ENCODE measurements at regions not wholly inside any gene's neighbourhood (a gene's known extent, or its start where the extent isn't known, plus 50 kb on each side); places are given as distances from the start of the nearest gene placed in this dataset.

DNA sequence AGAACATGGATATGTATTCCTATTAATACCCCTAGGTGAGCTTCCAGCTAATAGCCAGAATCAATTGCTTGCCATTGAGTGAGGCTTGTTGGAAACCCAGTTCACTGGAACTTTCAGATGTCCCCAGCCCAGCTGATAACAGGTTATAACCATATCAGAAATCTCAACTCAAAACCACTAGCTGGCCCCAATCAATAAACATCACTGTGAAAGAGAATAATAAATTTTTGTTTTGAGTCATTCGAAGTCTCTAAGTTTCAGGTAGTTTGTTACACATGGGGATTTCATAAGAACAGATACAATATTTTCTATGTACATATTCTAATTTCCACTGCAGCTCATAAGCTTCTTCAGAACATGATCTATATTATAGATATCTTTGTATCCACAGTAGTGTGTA lies 162.9 kb upstream of the SNX7 start (continued):
- TF ChIP-seq, protein P1, sequence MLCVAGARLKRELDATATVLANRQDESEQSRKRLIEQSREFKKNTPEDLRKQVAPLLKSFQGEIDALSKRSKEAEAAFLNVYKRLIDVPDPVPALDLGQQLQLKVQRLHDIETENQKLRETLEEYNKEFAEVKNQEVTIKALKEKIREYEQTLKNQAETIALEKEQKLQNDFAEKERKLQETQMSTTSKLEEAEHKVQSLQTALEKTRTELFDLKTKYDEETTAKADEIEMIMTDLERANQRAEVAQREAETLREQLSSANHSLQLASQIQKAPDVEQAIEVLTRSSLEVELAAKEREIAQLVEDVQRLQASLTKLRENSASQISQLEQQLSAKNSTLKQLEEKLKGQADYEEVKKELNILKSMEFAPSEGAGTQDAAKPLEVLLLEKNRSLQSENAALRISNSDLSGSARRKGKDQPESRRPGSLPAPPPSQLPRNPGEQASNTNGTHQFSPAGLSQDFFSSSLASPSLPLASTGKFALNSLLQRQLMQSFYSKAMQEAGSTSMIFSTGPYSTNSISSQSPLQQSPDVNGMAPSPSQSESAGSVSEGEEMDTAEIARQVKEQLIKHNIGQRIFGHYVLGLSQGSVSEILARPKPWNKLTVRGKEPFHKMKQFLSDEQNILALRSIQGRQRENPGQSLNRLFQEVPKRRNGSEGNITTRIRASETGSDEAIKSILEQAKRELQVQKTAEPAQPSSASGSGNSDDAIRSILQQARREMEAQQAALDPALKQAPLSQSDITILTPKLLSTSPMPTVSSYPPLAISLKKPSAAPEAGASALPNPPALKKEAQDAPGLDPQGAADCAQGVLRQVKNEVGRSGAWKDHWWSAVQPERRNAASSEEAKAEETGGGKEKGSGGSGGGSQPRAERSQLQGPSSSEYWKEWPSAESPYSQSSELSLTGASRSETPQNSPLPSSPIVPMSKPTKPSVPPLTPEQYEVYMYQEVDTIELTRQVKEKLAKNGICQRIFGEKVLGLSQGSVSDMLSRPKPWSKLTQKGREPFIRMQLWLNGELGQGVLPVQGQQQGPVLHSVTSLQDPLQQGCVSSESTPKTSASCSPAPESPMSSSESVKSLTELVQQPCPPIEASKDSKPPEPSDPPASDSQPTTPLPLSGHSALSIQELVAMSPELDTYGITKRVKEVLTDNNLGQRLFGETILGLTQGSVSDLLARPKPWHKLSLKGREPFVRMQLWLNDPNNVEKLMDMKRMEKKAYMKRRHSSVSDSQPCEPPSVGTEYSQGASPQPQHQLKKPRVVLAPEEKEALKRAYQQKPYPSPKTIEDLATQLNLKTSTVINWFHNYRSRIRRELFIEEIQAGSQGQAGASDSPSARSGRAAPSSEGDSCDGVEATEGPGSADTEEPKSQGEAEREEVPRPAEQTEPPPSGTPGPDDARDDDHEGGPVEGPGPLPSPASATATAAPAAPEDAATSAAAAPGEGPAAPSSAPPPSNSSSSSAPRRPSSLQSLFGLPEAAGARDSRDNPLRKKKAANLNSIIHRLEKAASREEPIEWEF (IDR thresholded peaks at IDR 0.05; ENCODE audit: insufficient replicate concordance, low read depth, low read length), result peak; percentile 73
- TF ChIP-seq, protein P2, sequence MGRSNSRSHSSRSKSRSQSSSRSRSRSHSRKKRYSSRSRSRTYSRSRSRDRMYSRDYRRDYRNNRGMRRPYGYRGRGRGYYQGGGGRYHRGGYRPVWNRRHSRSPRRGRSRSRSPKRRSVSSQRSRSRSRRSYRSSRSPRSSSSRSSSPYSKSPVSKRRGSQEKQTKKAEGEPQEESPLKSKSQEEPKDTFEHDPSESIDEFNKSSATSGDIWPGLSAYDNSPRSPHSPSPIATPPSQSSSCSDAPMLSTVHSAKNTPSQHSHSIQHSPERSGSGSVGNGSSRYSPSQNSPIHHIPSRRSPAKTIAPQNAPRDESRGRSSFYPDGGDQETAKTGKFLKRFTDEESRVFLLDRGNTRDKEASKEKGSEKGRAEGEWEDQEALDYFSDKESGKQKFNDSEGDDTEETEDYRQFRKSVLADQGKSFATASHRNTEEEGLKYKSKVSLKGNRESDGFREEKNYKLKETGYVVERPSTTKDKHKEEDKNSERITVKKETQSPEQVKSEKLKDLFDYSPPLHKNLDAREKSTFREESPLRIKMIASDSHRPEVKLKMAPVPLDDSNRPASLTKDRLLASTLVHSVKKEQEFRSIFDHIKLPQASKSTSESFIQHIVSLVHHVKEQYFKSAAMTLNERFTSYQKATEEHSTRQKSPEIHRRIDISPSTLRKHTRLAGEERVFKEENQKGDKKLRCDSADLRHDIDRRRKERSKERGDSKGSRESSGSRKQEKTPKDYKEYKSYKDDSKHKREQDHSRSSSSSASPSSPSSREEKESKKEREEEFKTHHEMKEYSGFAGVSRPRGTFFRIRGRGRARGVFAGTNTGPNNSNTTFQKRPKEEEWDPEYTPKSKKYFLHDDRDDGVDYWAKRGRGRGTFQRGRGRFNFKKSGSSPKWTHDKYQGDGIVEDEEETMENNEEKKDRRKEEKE (IDR thresholded peaks at IDR 0.05), result no peak
- TF ChIP-seq, protein P3, sequence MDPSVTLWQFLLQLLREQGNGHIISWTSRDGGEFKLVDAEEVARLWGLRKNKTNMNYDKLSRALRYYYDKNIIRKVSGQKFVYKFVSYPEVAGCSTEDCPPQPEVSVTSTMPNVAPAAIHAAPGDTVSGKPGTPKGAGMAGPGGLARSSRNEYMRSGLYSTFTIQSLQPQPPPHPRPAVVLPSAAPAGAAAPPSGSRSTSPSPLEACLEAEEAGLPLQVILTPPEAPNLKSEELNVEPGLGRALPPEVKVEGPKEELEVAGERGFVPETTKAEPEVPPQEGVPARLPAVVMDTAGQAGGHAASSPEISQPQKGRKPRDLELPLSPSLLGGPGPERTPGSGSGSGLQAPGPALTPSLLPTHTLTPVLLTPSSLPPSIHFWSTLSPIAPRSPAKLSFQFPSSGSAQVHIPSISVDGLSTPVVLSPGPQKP (IDR thresholded peaks at IDR 0.05; ENCODE audit: low read depth, low read length), result no peak
- TF ChIP-seq CEBPB (IDR thresholded peaks at IDR 0.05; ENCODE audit: borderline replicate concordance in 1 of 2, low read depth in 2 of 2, low read length in 2 of 2) (no peak), MTA2 (IDR thresholded peaks at IDR 0.05; ENCODE audit: low read depth) (peak; percentile 78), ZNF217 (IDR thresholded peaks at IDR 0.05) (peak; percentile 36; the same call in 1 of the 2 replicates), EGR1 (IDR thresholded peaks at IDR 0.05; ENCODE audit: borderline replicate concordance in 1 of 2, low read depth in 2 of 2, low read length in 2 of 2) (no peak), WRNIP1 (IDR thresholded peaks at IDR 0.05; ENCODE audit: borderline replicate concordance, low read depth, low read length) (no peak)
- TF ChIP-seq, protein P4, sequence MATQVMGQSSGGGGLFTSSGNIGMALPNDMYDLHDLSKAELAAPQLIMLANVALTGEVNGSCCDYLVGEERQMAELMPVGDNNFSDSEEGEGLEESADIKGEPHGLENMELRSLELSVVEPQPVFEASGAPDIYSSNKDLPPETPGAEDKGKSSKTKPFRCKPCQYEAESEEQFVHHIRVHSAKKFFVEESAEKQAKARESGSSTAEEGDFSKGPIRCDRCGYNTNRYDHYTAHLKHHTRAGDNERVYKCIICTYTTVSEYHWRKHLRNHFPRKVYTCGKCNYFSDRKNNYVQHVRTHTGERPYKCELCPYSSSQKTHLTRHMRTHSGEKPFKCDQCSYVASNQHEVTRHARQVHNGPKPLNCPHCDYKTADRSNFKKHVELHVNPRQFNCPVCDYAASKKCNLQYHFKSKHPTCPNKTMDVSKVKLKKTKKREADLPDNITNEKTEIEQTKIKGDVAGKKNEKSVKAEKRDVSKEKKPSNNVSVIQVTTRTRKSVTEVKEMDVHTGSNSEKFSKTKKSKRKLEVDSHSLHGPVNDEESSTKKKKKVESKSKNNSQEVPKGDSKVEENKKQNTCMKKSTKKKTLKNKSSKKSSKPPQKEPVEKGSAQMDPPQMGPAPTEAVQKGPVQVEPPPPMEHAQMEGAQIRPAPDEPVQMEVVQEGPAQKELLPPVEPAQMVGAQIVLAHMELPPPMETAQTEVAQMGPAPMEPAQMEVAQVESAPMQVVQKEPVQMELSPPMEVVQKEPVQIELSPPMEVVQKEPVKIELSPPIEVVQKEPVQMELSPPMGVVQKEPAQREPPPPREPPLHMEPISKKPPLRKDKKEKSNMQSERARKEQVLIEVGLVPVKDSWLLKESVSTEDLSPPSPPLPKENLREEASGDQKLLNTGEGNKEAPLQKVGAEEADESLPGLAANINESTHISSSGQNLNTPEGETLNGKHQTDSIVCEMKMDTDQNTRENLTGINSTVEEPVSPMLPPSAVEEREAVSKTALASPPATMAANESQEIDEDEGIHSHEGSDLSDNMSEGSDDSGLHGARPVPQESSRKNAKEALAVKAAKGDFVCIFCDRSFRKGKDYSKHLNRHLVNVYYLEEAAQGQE (IDR thresholded peaks at IDR 0.05; ENCODE audit: low read depth, low read length), result no peak
- TF ChIP-seq, protein P5, sequence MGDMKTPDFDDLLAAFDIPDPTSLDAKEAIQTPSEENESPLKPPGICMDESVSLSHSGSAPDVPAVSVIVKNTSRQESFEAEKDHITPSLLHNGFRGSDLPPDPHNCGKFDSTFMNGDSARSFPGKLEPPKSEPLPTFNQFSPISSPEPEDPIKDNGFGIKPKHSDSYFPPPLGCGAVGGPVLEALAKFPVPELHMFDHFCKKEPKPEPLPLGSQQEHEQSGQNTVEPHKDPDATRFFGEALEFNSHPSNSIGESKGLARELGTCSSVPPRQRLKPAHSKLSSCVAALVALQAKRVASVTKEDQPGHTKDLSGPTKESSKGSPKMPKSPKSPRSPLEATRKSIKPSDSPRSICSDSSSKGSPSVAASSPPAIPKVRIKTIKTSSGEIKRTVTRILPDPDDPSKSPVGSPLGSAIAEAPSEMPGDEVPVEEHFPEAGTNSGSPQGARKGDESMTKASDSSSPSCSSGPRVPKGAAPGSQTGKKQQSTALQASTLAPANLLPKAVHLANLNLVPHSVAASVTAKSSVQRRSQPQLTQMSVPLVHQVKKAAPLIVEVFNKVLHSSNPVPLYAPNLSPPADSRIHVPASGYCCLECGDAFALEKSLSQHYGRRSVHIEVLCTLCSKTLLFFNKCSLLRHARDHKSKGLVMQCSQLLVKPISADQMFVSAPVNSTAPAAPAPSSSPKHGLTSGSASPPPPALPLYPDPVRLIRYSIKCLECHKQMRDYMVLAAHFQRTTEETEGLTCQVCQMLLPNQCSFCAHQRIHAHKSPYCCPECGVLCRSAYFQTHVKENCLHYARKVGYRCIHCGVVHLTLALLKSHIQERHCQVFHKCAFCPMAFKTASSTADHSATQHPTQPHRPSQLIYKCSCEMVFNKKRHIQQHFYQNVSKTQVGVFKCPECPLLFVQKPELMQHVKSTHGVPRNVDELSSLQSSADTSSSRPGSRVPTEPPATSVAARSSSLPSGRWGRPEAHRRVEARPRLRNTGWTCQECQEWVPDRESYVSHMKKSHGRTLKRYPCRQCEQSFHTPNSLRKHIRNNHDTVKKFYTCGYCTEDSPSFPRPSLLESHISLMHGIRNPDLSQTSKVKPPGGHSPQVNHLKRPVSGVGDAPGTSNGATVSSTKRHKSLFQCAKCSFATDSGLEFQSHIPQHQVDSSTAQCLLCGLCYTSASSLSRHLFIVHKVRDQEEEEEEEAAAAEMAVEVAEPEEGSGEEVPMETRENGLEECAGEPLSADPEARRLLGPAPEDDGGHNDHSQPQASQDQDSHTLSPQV (IDR thresholded peaks at IDR 0.05), result no peak

Data from GM12878 (cell line).